ENCODE measurements at regions not wholly inside any gene's neighbourhood (a gene's known extent, or its start where the extent isn't known, plus 50 kb on each side); places are given as distances from the start of the nearest gene placed in this dataset.

DNA sequence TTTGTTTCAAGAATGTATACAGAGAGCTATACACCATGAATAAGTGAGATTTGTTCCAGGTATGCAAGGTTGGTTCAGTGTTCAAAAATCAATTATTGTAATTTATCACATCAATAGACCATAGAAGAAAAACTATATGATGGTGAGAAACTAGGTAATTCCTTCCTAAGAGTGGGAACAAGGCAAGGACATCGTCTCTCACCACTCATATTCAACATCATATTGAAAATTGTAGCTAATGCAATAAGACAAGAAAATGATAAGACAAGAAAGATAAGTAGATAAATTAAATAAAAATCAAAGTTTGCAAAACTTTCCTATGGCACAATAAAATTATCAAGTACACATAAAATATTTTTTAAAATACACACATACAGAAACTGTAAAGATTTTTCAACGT lies 385.3 kb upstream of the COBL start:
- H3K27ac ChIP-seq (ENCODE audit: extremely low read depth, low read depth, low read length): no peak overlapping the region
- no peaks in the 10 kb centered on the region for H3K36me3 ChIP-seq (ENCODE audit: control insufficient read depth in 2 of 2, insufficient read depth in 1 of 2, low read length in 2 of 2)
- H3K4me1 ChIP-seq (ENCODE audit: control insufficient read depth, insufficient read depth, low read length): peaks cover 7% of the 10 kb centered on the region; the same call in 1 of the 2 replicates
- no peaks in the 10 kb centered on the region; the same call in none of the 2 replicates for H3K9me3 ChIP-seq (ENCODE audit: control insufficient read depth, insufficient read depth, low read depth, low read length)
- POLR2A ChIA-PET: no interaction called here
- CTCF ChIA-PET: interaction anchor here (0.5 to 0.9 kb wide), 2 partner anchors 232 to 1510 kb away, joined by 3 read pairs; no protein-coding TSS in a partner anchor
- TF ChIP-seq, protein P1, sequence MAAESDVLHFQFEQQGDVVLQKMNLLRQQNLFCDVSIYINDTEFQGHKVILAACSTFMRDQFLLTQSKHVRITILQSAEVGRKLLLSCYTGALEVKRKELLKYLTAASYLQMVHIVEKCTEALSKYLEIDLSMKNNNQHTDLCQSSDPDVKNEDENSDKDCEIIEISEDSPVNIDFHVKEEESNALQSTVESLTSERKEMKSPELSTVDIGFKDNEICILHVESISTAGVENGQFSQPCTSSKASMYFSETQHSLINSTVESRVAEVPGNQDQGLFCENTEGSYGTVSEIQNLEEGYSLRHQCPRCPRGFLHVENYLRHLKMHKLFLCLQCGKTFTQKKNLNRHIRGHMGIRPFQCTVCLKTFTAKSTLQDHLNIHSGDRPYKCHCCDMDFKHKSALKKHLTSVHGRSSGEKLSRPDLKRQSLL (tag by site-specific recombination; IDR thresholded peaks at IDR 0.05): no peak
- TF ChIP-seq HOXC10 (CRISPR knock-in tag; IDR thresholded peaks at IDR 0.05) (no peak), SETDB1 (IDR thresholded peaks at IDR 0.05; ENCODE audit: insufficient read length, low read length) (peak; percentile 95), ZNF366 (tag by site-specific recombination; conservative IDR thresholded peaks at IDR 0.05) (no peak), ZBTB8A (tag by site-specific recombination; IDR thresholded peaks at IDR 0.05) (no peak)
- TF ChIP-seq, protein P2, sequence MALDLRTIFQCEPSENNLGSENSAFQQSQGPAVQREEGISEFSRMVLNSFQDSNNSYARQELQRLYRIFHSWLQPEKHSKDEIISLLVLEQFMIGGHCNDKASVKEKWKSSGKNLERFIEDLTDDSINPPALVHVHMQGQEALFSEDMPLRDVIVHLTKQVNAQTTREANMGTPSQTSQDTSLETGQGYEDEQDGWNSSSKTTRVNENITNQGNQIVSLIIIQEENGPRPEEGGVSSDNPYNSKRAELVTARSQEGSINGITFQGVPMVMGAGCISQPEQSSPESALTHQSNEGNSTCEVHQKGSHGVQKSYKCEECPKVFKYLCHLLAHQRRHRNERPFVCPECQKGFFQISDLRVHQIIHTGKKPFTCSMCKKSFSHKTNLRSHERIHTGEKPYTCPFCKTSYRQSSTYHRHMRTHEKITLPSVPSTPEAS (tag by site-specific recombination; IDR thresholded peaks at IDR 0.05): no peak
- TF ChIP-seq, protein P3, sequence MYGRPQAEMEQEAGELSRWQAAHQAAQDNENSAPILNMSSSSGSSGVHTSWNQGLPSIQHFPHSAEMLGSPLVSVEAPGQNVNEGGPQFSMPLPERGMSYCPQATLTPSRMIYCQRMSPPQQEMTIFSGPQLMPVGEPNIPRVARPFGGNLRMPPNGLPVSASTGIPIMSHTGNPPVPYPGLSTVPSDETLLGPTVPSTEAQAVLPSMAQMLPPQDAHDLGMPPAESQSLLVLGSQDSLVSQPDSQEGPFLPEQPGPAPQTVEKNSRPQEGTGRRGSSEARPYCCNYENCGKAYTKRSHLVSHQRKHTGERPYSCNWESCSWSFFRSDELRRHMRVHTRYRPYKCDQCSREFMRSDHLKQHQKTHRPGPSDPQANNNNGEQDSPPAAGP (tag by site-specific recombination; IDR thresholded peaks at IDR 0.05): no peak
- H3K4me3 ChIP-seq (ENCODE audit: low read depth, low read length): no peak overlapping the region

DNA sequence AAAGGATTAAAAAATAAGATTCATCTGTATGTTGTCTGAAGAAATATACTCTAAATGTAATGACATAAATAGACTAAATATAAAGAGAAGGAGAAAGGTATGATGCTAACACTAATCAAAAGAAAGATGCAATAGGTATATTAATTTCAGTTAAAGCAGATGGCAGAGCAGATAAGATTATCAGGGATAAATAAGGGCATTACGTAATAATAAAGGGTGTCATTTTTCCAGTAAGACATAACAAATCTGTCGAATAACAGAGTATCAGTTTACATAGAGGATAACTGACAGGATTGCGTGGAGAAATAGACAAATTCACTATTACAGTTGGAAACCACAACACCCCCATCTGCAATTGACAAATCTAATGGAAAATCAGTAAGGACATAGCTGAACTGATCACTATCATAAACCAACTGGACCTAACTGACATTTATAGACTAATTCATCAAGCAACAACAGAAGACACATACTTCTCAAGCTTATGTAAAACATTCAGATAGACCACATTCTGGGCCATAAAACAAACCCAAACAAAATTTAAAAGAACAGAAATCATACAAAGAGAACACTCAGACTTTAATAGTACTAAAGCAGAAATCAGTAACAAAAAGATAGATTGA lies 384.1 kb upstream of the COBL start:
- no peaks in the 10 kb centered on the region for H3K36me3 ChIP-seq (ENCODE audit: control insufficient read depth in 2 of 2, insufficient read depth in 1 of 2, low read length in 2 of 2)
- H3K4me3 ChIP-seq (ENCODE audit: low read depth, low read length): no peak overlapping the region
- ChIA-PET POLR2A (no interaction called here), CTCF (interaction anchor here (0.6 to 0.7 kb wide), 2 partner anchors 317 to 456 kb away, joined by 3 to 4 read pairs; no protein-coding TSS in a partner anchor)
- peaks cover 7% of the 10 kb centered on the region; the same call in 1 of the 2 replicates for H3K4me1 ChIP-seq (ENCODE audit: control insufficient read depth, insufficient read depth, low read length)
- H3K9me3 ChIP-seq (ENCODE audit: control insufficient read depth, insufficient read depth, low read depth, low read length): no peaks in the 10 kb centered on the region; the same call in none of the 2 replicates
- peak; percentile 84 for TF ChIP-seq HOXD13 (CRISPR knock-in tag; IDR thresholded peaks at IDR 0.05; ENCODE audit: borderline replicate concordance)
- TF ChIP-seq, protein P4, sequence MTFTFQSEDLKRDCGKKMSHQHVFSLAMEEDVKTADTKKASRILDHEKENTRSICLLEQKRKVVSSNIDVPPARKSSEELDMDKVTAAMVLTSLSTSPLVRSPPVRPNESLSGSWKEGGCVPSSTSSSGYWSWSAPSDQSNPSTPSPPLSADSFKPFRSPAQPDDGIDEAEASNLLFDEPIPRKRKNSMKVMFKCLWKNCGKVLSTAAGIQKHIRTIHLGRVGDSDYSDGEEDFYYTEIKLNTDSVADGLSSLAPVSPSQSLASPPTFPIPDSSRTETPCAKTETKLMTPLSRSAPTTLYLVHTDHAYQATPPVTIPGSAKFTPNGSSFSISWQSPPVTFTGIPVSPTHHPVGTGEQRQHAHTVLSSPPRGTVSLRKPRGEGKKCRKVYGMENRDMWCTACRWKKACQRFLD (tag by site-specific recombination; IDR thresholded peaks at IDR 0.05): no peak
- TF ChIP-seq FEZF1 (tag by site-specific recombination; IDR thresholded peaks at IDR 0.05): 0 out of 2 replicates have a peak, but pooled peaks have one; percentile 6
- H3K27ac ChIP-seq (ENCODE audit: extremely low read depth, low read depth, low read length): no peak overlapping the region

DNA sequence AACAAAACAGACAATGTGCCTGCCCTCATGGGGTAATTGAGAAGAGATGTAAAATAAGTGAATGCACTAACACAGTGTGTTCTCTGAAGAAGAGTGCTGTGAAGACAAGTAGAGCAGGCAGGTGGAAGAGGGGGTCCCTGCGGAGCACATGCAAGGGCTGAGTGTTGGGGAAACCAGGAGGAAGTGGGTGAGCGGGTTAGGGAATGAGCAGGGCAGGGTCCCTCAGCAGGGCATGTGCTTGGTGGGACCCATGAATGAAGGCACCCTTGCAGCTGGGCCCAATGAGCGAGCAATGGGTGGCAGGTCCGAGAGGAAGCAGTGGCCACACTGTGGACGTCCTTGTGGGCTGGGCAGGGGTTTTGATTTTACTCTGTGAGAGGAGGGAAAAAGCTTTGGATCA lies 376.6 kb upstream of the COBL start:
- Histone ChIP-seq H3K4me3 (ENCODE audit: low read depth, low read length) (no peak overlapping the region), H3K4me1 (ENCODE audit: control insufficient read depth, insufficient read depth, low read length) (no peaks in the 10 kb centered on the region), H3K9me3 (ENCODE audit: control insufficient read depth, insufficient read depth, low read depth, low read length) (no peaks in the 10 kb centered on the region), H3K27ac (ENCODE audit: extremely low read depth, low read depth, low read length) (no peak overlapping the region), H3K36me3 (ENCODE audit: control insufficient read depth in 2 of 2, insufficient read depth in 1 of 2, low read length in 2 of 2) (no peaks in the 10 kb centered on the region)
- POLR2A ChIA-PET: no interaction called here
- CTCF ChIA-PET: no interaction called here
- TF ChIP-seq, protein P5, sequence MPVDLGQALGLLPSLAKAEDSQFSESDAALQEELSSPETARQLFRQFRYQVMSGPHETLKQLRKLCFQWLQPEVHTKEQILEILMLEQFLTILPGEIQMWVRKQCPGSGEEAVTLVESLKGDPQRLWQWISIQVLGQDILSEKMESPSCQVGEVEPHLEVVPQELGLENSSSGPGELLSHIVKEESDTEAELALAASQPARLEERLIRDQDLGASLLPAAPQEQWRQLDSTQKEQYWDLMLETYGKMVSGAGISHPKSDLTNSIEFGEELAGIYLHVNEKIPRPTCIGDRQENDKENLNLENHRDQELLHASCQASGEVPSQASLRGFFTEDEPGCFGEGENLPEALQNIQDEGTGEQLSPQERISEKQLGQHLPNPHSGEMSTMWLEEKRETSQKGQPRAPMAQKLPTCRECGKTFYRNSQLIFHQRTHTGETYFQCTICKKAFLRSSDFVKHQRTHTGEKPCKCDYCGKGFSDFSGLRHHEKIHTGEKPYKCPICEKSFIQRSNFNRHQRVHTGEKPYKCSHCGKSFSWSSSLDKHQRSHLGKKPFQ (tag by site-specific recombination; IDR thresholded peaks at IDR 0.05): no peak
- no peak for TF ChIP-seq ZNF544 (tag by site-specific recombination; IDR thresholded peaks at IDR 0.05)
- no peak for TF ChIP-seq ZNF560 (tag by site-specific recombination; IDR thresholded peaks at IDR 0.05; ENCODE audit: borderline replicate concordance)
- TF ChIP-seq, protein P6, sequence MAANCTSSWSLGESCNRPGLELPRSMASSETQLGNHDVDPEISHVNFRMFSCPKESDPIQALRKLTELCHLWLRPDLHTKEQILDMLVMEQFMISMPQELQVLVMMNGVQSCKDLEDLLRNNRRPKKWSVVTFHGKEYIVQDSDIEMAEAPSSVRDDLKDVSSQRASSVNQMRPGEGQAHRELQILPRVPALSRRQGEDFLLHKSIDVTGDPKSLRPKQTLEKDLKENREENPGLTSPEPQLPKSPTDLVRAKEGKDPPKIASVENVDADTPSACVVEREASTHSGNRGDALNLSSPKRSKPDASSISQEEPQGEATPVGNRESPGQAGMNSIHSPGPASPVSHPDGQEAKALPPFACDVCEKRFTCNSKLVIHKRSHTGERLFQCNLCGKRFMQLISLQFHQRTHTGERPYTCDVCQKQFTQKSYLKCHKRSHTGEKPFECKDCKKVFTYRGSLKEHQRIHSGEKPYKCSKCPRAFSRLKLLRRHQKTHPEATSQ (tag by site-specific recombination; IDR thresholded peaks at IDR 0.05): no peak
- no peak for TF ChIP-seq HOXD13 (CRISPR knock-in tag; IDR thresholded peaks at IDR 0.05; ENCODE audit: borderline replicate concordance)
- TF ChIP-seq ZBTB48 (tag by site-specific recombination; IDR thresholded peaks at IDR 0.05): no peak
- no peak for TF ChIP-seq ZNF112 (tag by site-specific recombination; IDR thresholded peaks at IDR 0.05)
- TF ChIP-seq ZNF626 (tag by site-specific recombination; IDR thresholded peaks at IDR 0.05): no peak
- no peak for TF ChIP-seq ZNF133 (tag by site-specific recombination; IDR thresholded peaks at IDR 0.05)
- no peak for TF ChIP-seq ZNF658 (tag by site-specific recombination; IDR thresholded peaks at IDR 0.05)
- TF ChIP-seq, protein P7, sequence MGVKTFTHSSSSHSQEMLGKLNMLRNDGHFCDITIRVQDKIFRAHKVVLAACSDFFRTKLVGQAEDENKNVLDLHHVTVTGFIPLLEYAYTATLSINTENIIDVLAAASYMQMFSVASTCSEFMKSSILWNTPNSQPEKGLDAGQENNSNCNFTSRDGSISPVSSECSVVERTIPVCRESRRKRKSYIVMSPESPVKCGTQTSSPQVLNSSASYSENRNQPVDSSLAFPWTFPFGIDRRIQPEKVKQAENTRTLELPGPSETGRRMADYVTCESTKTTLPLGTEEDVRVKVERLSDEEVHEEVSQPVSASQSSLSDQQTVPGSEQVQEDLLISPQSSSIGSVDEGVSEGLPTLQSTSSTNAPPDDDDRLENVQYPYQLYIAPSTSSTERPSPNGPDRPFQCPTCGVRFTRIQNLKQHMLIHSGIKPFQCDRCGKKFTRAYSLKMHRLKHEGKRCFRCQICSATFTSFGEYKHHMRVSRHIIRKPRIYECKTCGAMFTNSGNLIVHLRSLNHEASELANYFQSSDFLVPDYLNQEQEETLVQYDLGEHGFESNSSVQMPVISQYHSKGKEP (tag by site-specific recombination; IDR thresholded peaks at IDR 0.05): no peak
- no peak for TF ChIP-seq YY1 (tag by site-specific recombination; IDR thresholded peaks at IDR 0.05)

Data from HEK293 (cell line).